ENCODE measurements at regions not wholly inside any gene's neighbourhood (a gene's known extent, or its start where the extent isn't known, plus 50 kb on each side); places are given as distances from the start of the nearest gene placed in this dataset.

DNA sequence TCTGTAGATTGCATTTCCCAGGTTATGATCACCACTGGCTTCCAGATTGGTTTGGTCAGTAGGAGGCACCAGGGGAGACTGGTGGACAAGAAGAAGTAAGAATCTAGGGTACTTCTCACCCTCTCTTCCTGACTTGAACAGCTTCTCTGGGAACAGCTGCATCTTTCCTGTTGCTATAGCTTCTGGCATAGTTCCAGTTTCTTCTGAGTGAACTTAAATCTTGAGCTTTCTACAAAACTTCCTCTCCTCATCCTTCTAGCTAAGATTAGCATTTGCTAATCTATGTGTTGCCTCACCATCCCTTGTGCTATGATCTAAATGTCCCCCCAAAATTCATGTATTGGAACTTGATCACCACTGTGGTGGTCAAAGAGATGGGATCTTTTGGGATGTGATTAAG, 724.6 kb downstream of the UTRN start:
- DNase-seq (no peak), ATAC-seq (ENCODE audit: low read depth) (no peak)
- Histone ChIP-seq H4K20me1 (ENCODE audit: control insufficient read depth, insufficient read depth, low read length, poor library complexity, severe bottlenecking) (no peaks in the 10 kb centered on the region), H3K4me2 (replicated peaks; ENCODE audit: low read depth, low read length, poor library complexity, severe bottlenecking) (no peak overlapping the region), H2AFZ (ENCODE audit: insufficient read depth, low read depth, low read length, poor library complexity, severe bottlenecking) (no peak overlapping the region), H3K9ac (ENCODE audit: low read length) (no peak overlapping the region), H3K9me3 (ENCODE audit: control extremely low read depth in 1 of 3, control insufficient read depth in 2 of 3, insufficient read depth in 1 of 3, low read length in 2 of 3) (no peaks in the 10 kb centered on the region), H3K4me3 (ENCODE audit: control extremely low read depth in 1 of 5, extremely low read depth in 1 of 5, insufficient read depth in 1 of 5, low read depth in 2 of 5, low read length in 4 of 5) (no peak overlapping the region), H3K27me3 (replicated peaks in 1 of 4; ENCODE audit: control extremely low read depth in 1 of 4, control insufficient read depth in 3 of 4, insufficient read depth in 4 of 4, low read length in 3 of 4) (no peaks in the 10 kb centered on the region), H3K36me3 (replicated peaks in 1 of 2; ENCODE audit: control extremely low read depth in 1 of 2, control insufficient read depth in 1 of 2, extremely low read depth in 1 of 2, insufficient read depth in 2 of 2, low read length in 1 of 2) (no peaks in the 10 kb centered on the region), H3K4me1 (ENCODE audit: control insufficient read depth in 2 of 2, insufficient read depth in 2 of 2, low read length in 2 of 2) (no peaks in the 10 kb centered on the region), H3K79me2 (ENCODE audit: control insufficient read depth, insufficient read depth, low read length) (no peaks in the 10 kb centered on the region), H3K27ac (ENCODE audit: low read length in 2 of 2) (no peak overlapping the region)
- Mint-ChIP-seq H3K27me3 (peaks cover 16% of the 10 kb centered on the region), H3K9me3 (ENCODE audit: insufficient read depth) (no peaks in the 10 kb centered on the region), H3K4me3 (no peak overlapping the region), H3K27ac (no peak overlapping the region), H3K4me1 (no peaks in the 10 kb centered on the region)
- ChIA-PET CTCF (no interaction called here), POLR2A (no interaction called here)
- intact Hi-C loops (cut with micrococcal nuclease): no loop called here
- TF ChIP-seq EZH2 (IDR thresholded peaks at IDR 0.05; ENCODE audit: borderline replicate concordance, insufficient read depth, low read depth, low read length, poor library complexity, severe bottlenecking): no peak
- TF ChIP-seq, protein P1, sequence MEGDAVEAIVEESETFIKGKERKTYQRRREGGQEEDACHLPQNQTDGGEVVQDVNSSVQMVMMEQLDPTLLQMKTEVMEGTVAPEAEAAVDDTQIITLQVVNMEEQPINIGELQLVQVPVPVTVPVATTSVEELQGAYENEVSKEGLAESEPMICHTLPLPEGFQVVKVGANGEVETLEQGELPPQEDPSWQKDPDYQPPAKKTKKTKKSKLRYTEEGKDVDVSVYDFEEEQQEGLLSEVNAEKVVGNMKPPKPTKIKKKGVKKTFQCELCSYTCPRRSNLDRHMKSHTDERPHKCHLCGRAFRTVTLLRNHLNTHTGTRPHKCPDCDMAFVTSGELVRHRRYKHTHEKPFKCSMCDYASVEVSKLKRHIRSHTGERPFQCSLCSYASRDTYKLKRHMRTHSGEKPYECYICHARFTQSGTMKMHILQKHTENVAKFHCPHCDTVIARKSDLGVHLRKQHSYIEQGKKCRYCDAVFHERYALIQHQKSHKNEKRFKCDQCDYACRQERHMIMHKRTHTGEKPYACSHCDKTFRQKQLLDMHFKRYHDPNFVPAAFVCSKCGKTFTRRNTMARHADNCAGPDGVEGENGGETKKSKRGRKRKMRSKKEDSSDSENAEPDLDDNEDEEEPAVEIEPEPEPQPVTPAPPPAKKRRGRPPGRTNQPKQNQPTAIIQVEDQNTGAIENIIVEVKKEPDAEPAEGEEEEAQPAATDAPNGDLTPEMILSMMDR (IDR thresholded peaks at IDR 0.05): no peak

DNA sequence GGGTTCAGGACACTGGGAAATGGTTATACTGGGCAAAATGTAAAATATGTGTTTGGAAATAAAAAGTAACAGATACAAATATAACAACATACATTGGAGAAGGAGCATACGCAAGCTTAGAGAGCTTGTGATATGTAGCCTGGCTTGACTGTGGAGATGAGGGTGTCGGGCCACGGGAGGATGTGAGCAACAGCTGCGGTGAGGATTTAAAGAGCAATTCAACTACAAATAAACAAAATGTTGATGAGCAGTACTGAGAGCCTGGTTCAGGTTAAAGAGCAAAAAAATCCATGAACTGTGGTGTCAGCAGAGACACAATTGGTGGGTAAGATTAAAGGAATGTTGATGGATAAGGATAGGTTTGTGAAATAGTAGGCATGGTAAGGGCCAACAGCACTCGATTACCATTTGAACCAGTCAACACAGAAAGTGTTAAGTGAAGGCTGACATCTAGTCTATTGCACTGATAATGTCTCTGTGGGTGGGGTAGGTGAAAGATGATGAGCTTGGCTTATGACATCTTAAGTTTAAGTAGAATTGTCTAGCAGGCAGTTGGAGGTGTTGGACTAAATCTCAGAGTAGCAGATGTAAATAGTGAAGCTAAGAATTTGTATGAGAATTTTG, 723.2 kb downstream of the EPM2A start:
- Mint-ChIP-seq H3K27ac (no peak overlapping the region), H3K27me3 (peaks cover 16% of the 10 kb centered on the region), H3K4me1 (no peaks in the 10 kb centered on the region), H3K9me3 (ENCODE audit: insufficient read depth) (no peaks in the 10 kb centered on the region), H3K4me3 (no peak overlapping the region)
- ChIA-PET CTCF (no interaction called here), POLR2A (no interaction called here)
- 75% methylated on average over 1 of the region's 5 CpGs for WGBS (ENCODE audit: insufficient coverage)
- Histone ChIP-seq H3K36me3 (replicated peaks in 1 of 2; ENCODE audit: control extremely low read depth in 1 of 2, control insufficient read depth in 1 of 2, extremely low read depth in 1 of 2, insufficient read depth in 2 of 2, low read length in 1 of 2) (no peaks in the 10 kb centered on the region), H3K9ac (ENCODE audit: low read length) (no peak overlapping the region), H3K27ac (ENCODE audit: low read length in 2 of 2) (no peak overlapping the region), H4K20me1 (ENCODE audit: control insufficient read depth, insufficient read depth, low read length, poor library complexity, severe bottlenecking) (no peaks in the 10 kb centered on the region), H3K4me2 (replicated peaks; ENCODE audit: low read depth, low read length, poor library complexity, severe bottlenecking) (no peak overlapping the region), H3K4me3 (ENCODE audit: control extremely low read depth in 1 of 5, extremely low read depth in 1 of 5, insufficient read depth in 1 of 5, low read depth in 2 of 5, low read length in 4 of 5) (no peak overlapping the region), H3K9me3 (ENCODE audit: control extremely low read depth in 1 of 3, control insufficient read depth in 2 of 3, insufficient read depth in 1 of 3, low read length in 2 of 3) (no peaks in the 10 kb centered on the region), H3K4me1 (ENCODE audit: control insufficient read depth in 2 of 2, insufficient read depth in 2 of 2, low read length in 2 of 2) (no peaks in the 10 kb centered on the region), H3K79me2 (ENCODE audit: control insufficient read depth, insufficient read depth, low read length) (no peaks in the 10 kb centered on the region), H2AFZ (ENCODE audit: insufficient read depth, low read depth, low read length, poor library complexity, severe bottlenecking) (no peak overlapping the region), H3K27me3 (replicated peaks in 1 of 4; ENCODE audit: control extremely low read depth in 1 of 4, control insufficient read depth in 3 of 4, insufficient read depth in 4 of 4, low read length in 3 of 4) (no peaks in the 10 kb centered on the region)
- intact Hi-C loops (cut with micrococcal nuclease): no loop called here
- DNase-seq (no peak), ATAC-seq (ENCODE audit: low read depth) (no peak)
- no peak for TF ChIP-seq EZH2 (IDR thresholded peaks at IDR 0.05; ENCODE audit: borderline replicate concordance, insufficient read depth, low read depth, low read length, poor library complexity, severe bottlenecking)
- TF ChIP-seq, protein P1 (IDR thresholded peaks at IDR 0.05): no peak
